IMR-90 (cell line): ENCODE measurements at regions not wholly inside any gene's neighbourhood (a gene's known extent, or its start where the extent isn't known, plus 50 kb on each side); places are given as distances from the start of the nearest gene placed in this dataset.

Source experiments
- ATAC-seq: fragments of 200-7000 bp; cut with Tn5 transposase; 2 replicates; pipeline ENCODE4 v1.9.1; 2020; ENCODE audit warnings: low read depth, mild to moderate bottlenecking, moderate library complexity
- BruUV-seq: library from RNA; stranded (reverse); fragments of 400-500 nt; replicated peaks from 2 replicates; lab custom pipeline; 2021; lab: Mats Ljungman, UMichigan
- CTCF ChIA-PET: fragments of 300-600 bp; formaldehyde crosslinking; extraction: SDS; loops from one replicate; lab custom pipeline; 2021; ENCODE audit warnings: antibody characterized with exemption; lab: Yijun Ruan, JAX
- POLR2A ChIA-PET: fragments of 300-600 bp; sonication (Branson Sonifier 250); formaldehyde crosslinking; loops from one replicate; lab custom pipeline; 2022; ENCODE audit warnings: antibody characterized with exemption; ENCODE audit not compliant: unreplicated experiment; lab: Charles Lee
- DNase-seq: peaks from one replicate; pipeline ENCODE4 v3.0.0; 2013
- H2AFZ ChIP-seq: replicated peaks from 2 replicates; pipeline ENCODE3; 2013; ENCODE audit warnings: low read length, mild to moderate bottlenecking; ENCODE audit not compliant: poor library complexity
- H2AK5ac ChIP-seq: 2 replicates; pipeline ENCODE4 v1.6.1; 2013; ENCODE audit warnings: low read depth, low read length, inconsistent platforms
- H2AK9ac ChIP-seq: replicated peaks from 2 replicates; pipeline ENCODE3; 2013; ENCODE audit warnings: mild to moderate bottlenecking, low read depth, low read length, moderate library complexity; ENCODE audit not compliant: poor library complexity
- H2BK120ac ChIP-seq: 2 replicates; pipeline ENCODE4 v1.6.1; 2013; ENCODE audit warnings: low read depth, low read length, inconsistent platforms
- H2BK15ac ChIP-seq: 3 replicates; pipeline ENCODE4 v1.6.1; 2013; ENCODE audit warnings: low read depth, low read length, inconsistent platforms
- H2BK20ac ChIP-seq: 2 replicates; pipeline ENCODE4 v1.6.1; 2013; ENCODE audit warnings: low read depth, mild to moderate bottlenecking, inconsistent platforms, low read length, moderate library complexity
- H2BK5ac ChIP-seq: 2 replicates; pipeline ENCODE4 v1.6.1; 2013; ENCODE audit warnings: mild to moderate bottlenecking, low read depth, low read length, inconsistent platforms; ENCODE audit not compliant: poor library complexity, severe bottlenecking
- H3K14ac ChIP-seq: replicated peaks from 2 replicates; pipeline ENCODE4 v1.6.1; 2013; ENCODE audit warnings: low read depth, low read length, inconsistent platforms
- H3K18ac ChIP-seq: 2 replicates; pipeline ENCODE4 v1.6.1; 2013; ENCODE audit warnings: low read depth, low read length, control low read depth
- H3K23ac ChIP-seq: 2 replicates; pipeline ENCODE4 v1.6.1; 2013; ENCODE audit warnings: low read depth, low read length, inconsistent platforms
- H3K27ac ChIP-seq: 2 replicates; pipeline ENCODE4 v1.5.1; 2013; ENCODE audit warnings: mild to moderate bottlenecking, control low read depth, low read length; ENCODE audit not compliant: insufficient read depth
- H3K27me3 ChIP-seq: 2 replicates; pipeline ENCODE4 v1.6.1; 2013; ENCODE audit warnings: low read length; ENCODE audit not compliant: control insufficient read depth, insufficient read depth
- H3K36me3 ChIP-seq: 2 replicates; pipeline ENCODE4 v1.6.1; 2013; ENCODE audit warnings: low read length, mixed read lengths; ENCODE audit not compliant: control insufficient read depth, insufficient read depth
- H3K4ac ChIP-seq: 2 replicates; pipeline ENCODE4 v1.6.1; 2013; ENCODE audit warnings: low read depth, low read length, inconsistent platforms
- H3K4me1 ChIP-seq: 2 replicates; pipeline ENCODE4 v1.6.1; 2013; ENCODE audit warnings: low read length, mixed read lengths; ENCODE audit not compliant: control insufficient read depth, insufficient read depth
- H3K4me2 ChIP-seq: 2 replicates; pipeline ENCODE4 v1.6.1; 2013; ENCODE audit warnings: low read depth, mild to moderate bottlenecking, control low read depth, low read length, moderate library complexity
- H3K4me3 ChIP-seq: 2 replicates; pipeline ENCODE4 v1.5.1; 2013; ENCODE audit warnings: low read depth, mild to moderate bottlenecking, control low read depth, low read length, moderate library complexity; ENCODE audit not compliant: insufficient read depth
- H3K56ac ChIP-seq: 2 replicates; pipeline ENCODE4 v1.6.1; 2013; ENCODE audit warnings: low read length, inconsistent platforms; ENCODE audit not compliant: insufficient read depth; ENCODE audit errors: extremely low read depth
- H3K79me1 ChIP-seq, 2 experiments: 2 replicates each; pipeline ENCODE4 v1.6.1; 2013; ENCODE audit warnings: low read length in 2 of 2, inconsistent platforms in 1 of 2, low read depth in 1 of 2
- H3K9ac ChIP-seq: 2 replicates; pipeline ENCODE4 v1.6.1; 2013; ENCODE audit warnings: low read depth, low read length, control low read depth
- H3K9me1 ChIP-seq: 2 replicates; pipeline ENCODE4 v1.6.1; 2013; ENCODE audit warnings: low read length, inconsistent platforms; ENCODE audit not compliant: insufficient read depth
- H3K9me3 ChIP-seq: 2 replicates; pipeline ENCODE4 v1.6.1; 2013; ENCODE audit warnings: low read length; ENCODE audit not compliant: control insufficient read depth, insufficient read depth
- H4K20me1 ChIP-seq: 2 replicates; pipeline ENCODE4 v1.6.1; 2013; ENCODE audit warnings: low read length, inconsistent platforms; ENCODE audit not compliant: insufficient read depth
- H4K5ac ChIP-seq: 2 replicates; pipeline ENCODE4 v1.6.1; 2013; ENCODE audit warnings: mild to moderate bottlenecking, low read depth, low read length, control low read depth
- H4K8ac ChIP-seq, 2 experiments: 2 replicates each; pipeline ENCODE4 v1.6.1; 2013; ENCODE audit warnings: low read depth in 2 of 2, low read length in 2 of 2, control low read depth in 1 of 2, inconsistent platforms in 1 of 2
- H4K91ac ChIP-seq: 2 replicates; pipeline ENCODE4 v1.6.1; 2013; ENCODE audit warnings: low read depth, low read length, inconsistent platforms; ENCODE audit not compliant: insufficient read depth
- CTCF ChIP-seq: conservative IDR thresholded peaks from 2 replicates; pipeline ENCODE4 v1.5.1; 2012; ENCODE audit warnings: mild to moderate bottlenecking, low read depth, low read length, improper control_type of control experiment
- FOS ChIP-seq: fragments of 150-350 bp; IDR thresholded peaks from 2 replicates; pipeline ENCODE4 v1.6.1; 2016; ENCODE audit warnings: low read depth, low read length
- WGBS, 2 experiments: methylation state at CpG; one replicate each; pipeline versions ENCODE4 v1.1.5 to v1.1.7; 2013; ENCODE audit warnings: missing lambda C conversion rate in 2 of 2; ENCODE audit not compliant: insufficient read length in 1 of 2; ENCODE audit errors: extremely low coverage in 2 of 2; 5-methylcytosine and 5-hydroxymethylcytosine counted together
- dilution Hi-C: fragments of 300-500 bp; cut with HindIII; formaldehyde crosslinking; loops from one replicate; pipeline ENCODE4 v1.14.3; 2018; ENCODE audit warnings: low sequenced_read_pairs; ENCODE audit not compliant: unreplicated experiment
- in situ Hi-C: fragments of 300-500 bp; cut with MboI; formaldehyde crosslinking; loops from 3 replicates; pipeline ENCODE4 v1.14.3; 2019; ENCODE audit warnings: low sequenced_read_pairs, inconsistent platforms, mixed read lengths
- intact Hi-C: fragments of 100-400 bp; cut with micrococcal nuclease; formaldehyde crosslinking; loops from 2 replicates; pipeline ENCODE4 v1.10.0; 2022

- H3K56ac ChIP-seq: no peak overlapping the region
- H3K36me3 ChIP-seq: no peaks in the 10 kb centered on the region
- H2BK15ac ChIP-seq: no peak overlapping the region
- WGBS, 2 experiments: no CpG with 5 or more reads among the region's 2 CpGs
- ATAC-seq (no peak), DNase-seq (no peak)
- peaks cover 2% of the 10 kb centered on the region for H3K4me1 ChIP-seq
- POLR2A ChIA-PET: no interaction called here
- H2AFZ ChIP-seq: no peak overlapping the region
- H4K91ac ChIP-seq: no peak overlapping the region
- dilution Hi-C loops: no loop called here
- no peak overlapping the region for H2BK20ac ChIP-seq
- no peak overlapping the region for H2AK5ac ChIP-seq
- no peak overlapping the region for H3K14ac ChIP-seq
- no peak overlapping the region for H3K18ac ChIP-seq
- CTCF ChIA-PET: no interaction called here
- H3K27ac ChIP-seq: no peak overlapping the region
- peaks cover 8% of the 10 kb centered on the region for H3K27me3 ChIP-seq
- in situ Hi-C loops: no loop called here
- H4K8ac ChIP-seq: no peak overlapping the region
- no peak overlapping the region for H3K23ac ChIP-seq
- no peak overlapping the region for H2BK120ac ChIP-seq
- H4K5ac ChIP-seq: no peak overlapping the region
- TF ChIP-seq CTCF (no peak), FOS (no peak)
- BruUV-seq: no TSS peak
- peaks cover 10% of the 10 kb centered on the region for H3K9me3 ChIP-seq
- H3K4me3 ChIP-seq: no peak overlapping the region
- peaks cover 7% of the 10 kb centered on the region for H3K9me1 ChIP-seq
- no peak overlapping the region for H2BK5ac ChIP-seq
- no peaks in the 10 kb centered on the region for H4K20me1 ChIP-seq
- H3K4me2 ChIP-seq: no peak overlapping the region
- no peak overlapping the region for H2AK9ac ChIP-seq
- intact Hi-C loops: no loop called here
- no peak overlapping the region for H3K4ac ChIP-seq
- H3K9ac ChIP-seq: no peak overlapping the region
- no peaks in the 10 kb centered on the region for H3K79me1 ChIP-seq
Observed at GRCh38 chr21:34021726-34022125, 51.7 kb upstream of the MRPS6 start.
